ENCODE measurements at regions not wholly inside any gene's neighbourhood (a gene's known extent, or its start where the extent isn't known, plus 50 kb on each side); places are given as distances from the start of the nearest gene placed in this dataset.
"Not testable (repeated sequence)": the region's sequence is repeated elsewhere in the genome, so short reads cannot be mapped to it uniquely, and the experiment has no call there.

DNA sequence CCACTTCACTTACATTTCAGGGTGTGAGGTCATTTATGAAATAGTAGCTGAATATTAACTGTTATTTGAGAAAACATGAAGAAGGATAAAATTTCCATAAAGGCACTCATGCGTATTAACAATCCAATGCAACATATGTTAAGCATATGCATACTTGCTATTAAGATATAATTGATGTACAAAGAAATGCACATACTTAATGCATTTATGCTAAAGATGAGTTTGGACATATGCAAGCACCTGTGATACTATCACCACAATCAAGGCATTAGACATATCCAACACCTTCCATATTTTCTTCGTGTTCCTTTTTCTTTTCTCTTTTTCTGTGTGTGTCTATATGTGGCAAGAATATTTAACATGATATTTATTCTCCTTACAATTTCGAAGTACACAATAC is 464.8 kb upstream of the BRINP3 start:
- H3K9ac ChIP-seq (ENCODE audit: low read length in 2 of 2): no peak overlapping the region
- H3K27ac ChIP-seq (ENCODE audit: low read length): no peak overlapping the region
- H3K36me3 ChIP-seq (ENCODE audit: control insufficient read depth in 2 of 2, insufficient read depth in 2 of 2, low read length in 2 of 2): no peaks in the 10 kb centered on the region
- H3K4me1 ChIP-seq (ENCODE audit: control insufficient read depth, insufficient read depth, low read length): no peaks in the 10 kb centered on the region
- no peaks in the 10 kb centered on the region for H3K27me3 ChIP-seq (ENCODE audit: control insufficient read depth in 1 of 2, insufficient read depth in 2 of 2, low read length in 2 of 2)
- H3K4me3 ChIP-seq (ENCODE audit: low read length in 2 of 2): no peak overlapping the region
- H3K9me3 ChIP-seq (ENCODE audit: control insufficient read depth in 2 of 2, low read length in 2 of 2): no peaks in the 10 kb centered on the region

DNA sequence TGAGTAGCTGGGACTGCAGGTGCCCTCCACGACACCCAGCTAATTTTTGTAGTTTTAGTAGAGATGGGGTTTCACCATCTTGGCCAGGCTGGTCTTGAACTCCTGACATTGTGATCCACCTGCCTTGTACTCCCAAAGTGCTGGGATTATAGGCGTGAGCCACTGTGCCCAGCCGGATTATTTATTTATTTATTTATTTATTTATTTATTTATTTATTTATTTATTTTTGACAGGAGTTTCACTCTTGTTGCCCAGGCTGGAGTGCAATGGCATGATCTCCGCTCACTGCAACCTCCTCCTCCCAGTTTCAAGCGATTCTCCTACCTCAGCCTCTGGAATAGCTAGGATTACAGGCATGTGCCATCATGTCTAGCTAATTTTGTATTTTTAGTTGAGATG is 466.1 kb upstream of the BRINP3 start:
- H3K4me1 ChIP-seq (ENCODE audit: control insufficient read depth, insufficient read depth, low read length); H3K4me3 ChIP-seq (ENCODE audit: low read length in 2 of 2); H3K9me3 ChIP-seq (ENCODE audit: control insufficient read depth in 2 of 2, low read length in 2 of 2); H3K27ac ChIP-seq (ENCODE audit: low read length); H3K9ac ChIP-seq (ENCODE audit: low read length in 2 of 2); H3K27me3 ChIP-seq (ENCODE audit: control insufficient read depth in 1 of 2, insufficient read depth in 2 of 2, low read length in 2 of 2); H3K36me3 ChIP-seq (ENCODE audit: control insufficient read depth in 2 of 2, insufficient read depth in 2 of 2, low read length in 2 of 2): not testable (repeated sequence)

DNA sequence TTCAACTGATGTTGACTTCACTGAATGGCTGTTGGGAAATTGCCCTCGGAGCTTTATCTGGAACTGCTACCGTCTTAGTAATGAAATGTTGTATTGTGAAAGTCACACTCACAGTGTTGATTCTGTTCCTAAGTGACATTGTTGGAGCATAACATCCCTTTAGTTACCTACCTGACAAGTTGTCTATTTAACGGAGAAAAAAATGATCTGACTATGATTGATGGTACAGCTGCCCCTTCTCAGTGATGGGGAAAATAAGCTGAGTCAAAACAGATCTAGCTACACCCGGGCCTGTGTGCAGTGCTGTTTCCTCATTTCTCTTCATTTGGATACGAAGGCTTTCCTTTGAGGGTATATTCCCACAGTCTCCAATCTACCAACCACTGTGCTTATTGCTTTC is 472.3 kb upstream of the BRINP3 start:
- Histone ChIP-seq H3K27me3 (ENCODE audit: control insufficient read depth in 1 of 2, insufficient read depth in 2 of 2, low read length in 2 of 2) (no peaks in the 10 kb centered on the region), H3K9ac (ENCODE audit: low read length in 2 of 2) (peak overlapping the region; percentile 1 to 37), H3K4me1 (ENCODE audit: control insufficient read depth, insufficient read depth, low read length) (no peaks in the 10 kb centered on the region), H3K9me3 (ENCODE audit: control insufficient read depth in 2 of 2, low read length in 2 of 2) (no peaks in the 10 kb centered on the region), H3K27ac (ENCODE audit: low read length) (peak overlapping the region; percentile 69), H3K36me3 (ENCODE audit: control insufficient read depth in 2 of 2, insufficient read depth in 2 of 2, low read length in 2 of 2) (no peaks in the 10 kb centered on the region), H3K4me3 (ENCODE audit: low read length in 2 of 2) (peak overlapping the region; percentile 45 to 52)

DNA sequence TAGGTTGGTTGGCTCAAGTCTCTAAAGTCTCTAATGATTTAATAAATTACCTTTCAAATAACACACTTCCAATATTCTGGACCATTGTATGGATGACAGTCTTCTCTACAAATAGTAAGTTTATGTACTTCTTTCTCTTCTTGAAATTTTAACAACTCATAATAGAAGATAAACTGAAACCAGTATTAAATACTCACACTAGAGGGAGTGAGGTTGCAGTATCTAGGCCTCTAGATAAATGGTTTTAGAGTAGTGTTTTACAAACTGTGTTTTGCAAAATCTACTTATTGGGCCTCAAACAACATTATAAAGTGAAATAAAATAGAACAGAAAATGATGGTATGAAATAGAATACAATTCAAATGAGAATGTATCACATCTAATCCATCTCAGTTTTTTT is 479.9 kb upstream of the BRINP3 start:
- no peaks in the 10 kb centered on the region for H3K9me3 ChIP-seq (ENCODE audit: control insufficient read depth in 2 of 2, low read length in 2 of 2)
- no peaks in the 10 kb centered on the region for H3K36me3 ChIP-seq (ENCODE audit: control insufficient read depth in 2 of 2, insufficient read depth in 2 of 2, low read length in 2 of 2)
- H3K9ac ChIP-seq (ENCODE audit: low read length in 2 of 2): no peak overlapping the region
- H3K4me1 ChIP-seq (ENCODE audit: control insufficient read depth, insufficient read depth, low read length): no peaks in the 10 kb centered on the region
- no peaks in the 10 kb centered on the region for H3K27me3 ChIP-seq (ENCODE audit: control insufficient read depth in 1 of 2, insufficient read depth in 2 of 2, low read length in 2 of 2)
- H3K27ac ChIP-seq (ENCODE audit: low read length): no peak overlapping the region
- H3K4me3 ChIP-seq (ENCODE audit: low read length in 2 of 2): no peak overlapping the region

DNA sequence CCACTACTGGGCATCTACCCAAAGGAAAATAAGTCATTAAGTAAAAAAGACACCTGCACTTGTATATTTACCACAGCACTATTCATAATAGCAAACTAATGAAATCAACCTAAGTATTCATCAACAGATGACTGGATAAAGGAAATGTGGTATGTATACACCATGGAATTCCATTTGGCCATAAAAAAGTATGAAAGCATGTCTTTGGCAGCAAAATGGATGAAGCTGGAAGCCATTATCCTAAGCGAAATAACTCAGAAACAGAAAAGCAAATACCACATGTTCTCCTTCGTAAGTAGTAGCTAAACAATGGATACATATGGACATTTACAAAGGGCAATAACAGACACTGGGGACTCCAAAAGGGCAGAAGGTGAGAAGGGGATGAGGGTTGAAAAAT is 485.7 kb upstream of the BRINP3 start:
- H3K4me1 ChIP-seq (ENCODE audit: control insufficient read depth, insufficient read depth, low read length): no peaks in the 10 kb centered on the region
- no peak overlapping the region for H3K27ac ChIP-seq (ENCODE audit: low read length)
- H3K27me3 ChIP-seq (ENCODE audit: control insufficient read depth in 1 of 2, insufficient read depth in 2 of 2, low read length in 2 of 2): no peaks in the 10 kb centered on the region
- H3K9me3 ChIP-seq (ENCODE audit: control insufficient read depth in 2 of 2, low read length in 2 of 2): no peaks in the 10 kb centered on the region
- no peak overlapping the region for H3K4me3 ChIP-seq (ENCODE audit: low read length in 2 of 2)
- H3K36me3 ChIP-seq (ENCODE audit: control insufficient read depth in 2 of 2, insufficient read depth in 2 of 2, low read length in 2 of 2): no peaks in the 10 kb centered on the region
- no peak overlapping the region for H3K9ac ChIP-seq (ENCODE audit: low read length in 2 of 2)

DNA sequence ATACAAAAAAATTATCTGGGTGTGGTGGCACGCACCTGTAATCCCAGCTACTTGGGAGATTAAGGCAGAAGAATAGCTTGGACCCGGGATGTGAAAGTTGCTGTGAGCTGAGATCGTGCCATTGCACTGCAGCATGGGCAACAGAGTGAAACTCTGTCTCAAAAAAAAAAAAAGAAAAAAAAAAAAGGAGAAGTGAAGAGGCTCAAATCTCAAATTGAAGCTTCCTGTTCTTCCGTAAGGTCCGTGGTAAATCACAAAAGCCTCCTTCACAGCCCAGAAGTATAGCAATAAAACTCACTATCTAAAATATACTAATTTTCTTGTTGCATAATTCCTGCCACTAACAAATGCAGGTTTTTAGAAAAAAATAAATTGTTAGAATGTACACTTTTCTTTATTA is 498.2 kb upstream of the BRINP3 start:
- H3K4me1 ChIP-seq (ENCODE audit: control insufficient read depth, insufficient read depth, low read length): no peaks in the 10 kb centered on the region
- H3K9ac ChIP-seq (ENCODE audit: low read length in 2 of 2): no peak overlapping the region
- H3K9me3 ChIP-seq (ENCODE audit: control insufficient read depth in 2 of 2, low read length in 2 of 2): peaks cover 0 to 5% of the 10 kb centered on the region in 2 donors
- no peak overlapping the region for H3K4me3 ChIP-seq (ENCODE audit: low read length in 2 of 2)
- no peak overlapping the region for H3K27ac ChIP-seq (ENCODE audit: low read length)
- H3K36me3 ChIP-seq (ENCODE audit: control insufficient read depth in 2 of 2, insufficient read depth in 2 of 2, low read length in 2 of 2): no peaks in the 10 kb centered on the region
- no peaks in the 10 kb centered on the region for H3K27me3 ChIP-seq (ENCODE audit: control insufficient read depth in 1 of 2, insufficient read depth in 2 of 2, low read length in 2 of 2)

DNA sequence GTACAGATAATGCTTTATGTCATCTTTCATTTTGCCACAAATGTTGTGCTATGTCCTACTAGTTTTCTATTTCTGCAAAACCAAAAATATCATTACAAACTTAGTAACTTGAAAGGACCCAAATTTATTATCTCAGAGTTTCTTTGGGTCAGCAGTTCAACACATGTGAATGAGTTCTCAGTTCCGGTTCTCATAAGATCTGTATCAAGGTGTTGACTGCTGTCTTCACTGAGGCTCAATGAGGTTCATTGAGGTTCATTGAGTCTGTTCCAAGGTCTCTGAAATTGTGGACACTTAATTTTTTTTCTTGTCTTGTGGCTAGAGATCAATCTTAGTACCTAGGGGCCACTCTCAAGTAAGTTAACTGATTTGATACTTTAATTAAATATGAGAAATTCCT is 525.1 kb upstream of the BRINP3 start:
- no peaks in the 10 kb centered on the region for H3K9me3 ChIP-seq (ENCODE audit: control insufficient read depth in 2 of 2, low read length in 2 of 2)
- no peak overlapping the region for H3K4me3 ChIP-seq (ENCODE audit: low read length in 2 of 2)
- no peaks in the 10 kb centered on the region for H3K27me3 ChIP-seq (ENCODE audit: control insufficient read depth in 1 of 2, insufficient read depth in 2 of 2, low read length in 2 of 2)
- no peak overlapping the region for H3K27ac ChIP-seq (ENCODE audit: low read length)
- no peak overlapping the region for H3K9ac ChIP-seq (ENCODE audit: low read length in 2 of 2)
- H3K36me3 ChIP-seq (ENCODE audit: control insufficient read depth in 2 of 2, insufficient read depth in 2 of 2, low read length in 2 of 2): no peaks in the 10 kb centered on the region
- H3K4me1 ChIP-seq (ENCODE audit: control insufficient read depth, insufficient read depth, low read length): no peaks in the 10 kb centered on the region

DNA sequence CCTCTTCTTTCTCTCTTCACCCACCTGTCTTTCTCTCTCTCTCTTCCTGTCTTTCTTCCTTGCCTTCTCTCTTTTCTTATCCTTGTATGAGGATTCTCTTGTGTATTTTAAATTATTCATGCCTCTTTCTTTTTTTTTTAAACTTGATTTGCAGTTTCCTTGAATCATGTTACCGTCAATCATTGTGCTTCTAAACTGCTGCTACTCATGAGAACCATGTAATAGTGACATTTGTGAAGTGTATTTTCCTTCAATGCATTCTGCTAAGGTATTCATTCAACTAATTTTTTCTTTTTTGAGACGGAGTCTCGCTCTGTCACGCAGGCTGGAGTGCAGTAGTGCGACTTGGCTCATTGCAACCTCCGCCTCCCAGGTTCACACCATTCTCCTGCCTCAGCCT is 539.1 kb upstream of the BRINP3 start:
- Histone ChIP-seq H3K4me1 (ENCODE audit: control insufficient read depth, insufficient read depth, low read length) (no peaks in the 10 kb centered on the region), H3K9ac (ENCODE audit: low read length in 2 of 2) (no peak overlapping the region), H3K9me3 (ENCODE audit: control insufficient read depth in 2 of 2, low read length in 2 of 2) (no peaks in the 10 kb centered on the region), H3K27me3 (ENCODE audit: control insufficient read depth in 1 of 2, insufficient read depth in 2 of 2, low read length in 2 of 2) (no peaks in the 10 kb centered on the region), H3K27ac (ENCODE audit: low read length) (no peak overlapping the region), H3K36me3 (ENCODE audit: control insufficient read depth in 2 of 2, insufficient read depth in 2 of 2, low read length in 2 of 2) (no peaks in the 10 kb centered on the region), H3K4me3 (ENCODE audit: low read length in 2 of 2) (no peak overlapping the region)

DNA sequence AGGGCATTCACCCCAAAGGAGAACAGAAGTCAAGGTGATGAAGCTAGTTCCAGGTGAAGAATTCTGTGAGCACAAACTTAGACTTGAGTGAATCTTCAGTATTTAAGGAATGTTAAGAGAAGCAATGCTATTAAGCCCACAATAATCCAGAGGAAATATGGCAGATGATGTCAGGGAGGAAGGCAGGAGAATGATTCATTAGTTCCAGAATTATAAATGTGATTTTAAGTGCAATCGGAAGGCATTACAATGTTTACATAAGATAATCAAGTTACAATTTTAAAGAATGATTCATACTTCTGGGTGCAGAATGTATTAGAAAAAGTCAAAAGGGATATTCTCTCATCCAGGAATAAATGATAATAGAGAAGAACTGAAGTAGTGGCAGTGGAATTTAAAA is 545.2 kb upstream of the BRINP3 start:
- Histone ChIP-seq H3K4me1 (ENCODE audit: control insufficient read depth, insufficient read depth, low read length) (no peaks in the 10 kb centered on the region), H3K27me3 (ENCODE audit: control insufficient read depth in 1 of 2, insufficient read depth in 2 of 2, low read length in 2 of 2) (no peaks in the 10 kb centered on the region), H3K9ac (ENCODE audit: low read length in 2 of 2) (no peak overlapping the region), H3K27ac (ENCODE audit: low read length) (no peak overlapping the region), H3K9me3 (ENCODE audit: control insufficient read depth in 2 of 2, low read length in 2 of 2) (no peaks in the 10 kb centered on the region), H3K36me3 (ENCODE audit: control insufficient read depth in 2 of 2, insufficient read depth in 2 of 2, low read length in 2 of 2) (no peaks in the 10 kb centered on the region), H3K4me3 (ENCODE audit: low read length in 2 of 2) (no peak overlapping the region)

DNA sequence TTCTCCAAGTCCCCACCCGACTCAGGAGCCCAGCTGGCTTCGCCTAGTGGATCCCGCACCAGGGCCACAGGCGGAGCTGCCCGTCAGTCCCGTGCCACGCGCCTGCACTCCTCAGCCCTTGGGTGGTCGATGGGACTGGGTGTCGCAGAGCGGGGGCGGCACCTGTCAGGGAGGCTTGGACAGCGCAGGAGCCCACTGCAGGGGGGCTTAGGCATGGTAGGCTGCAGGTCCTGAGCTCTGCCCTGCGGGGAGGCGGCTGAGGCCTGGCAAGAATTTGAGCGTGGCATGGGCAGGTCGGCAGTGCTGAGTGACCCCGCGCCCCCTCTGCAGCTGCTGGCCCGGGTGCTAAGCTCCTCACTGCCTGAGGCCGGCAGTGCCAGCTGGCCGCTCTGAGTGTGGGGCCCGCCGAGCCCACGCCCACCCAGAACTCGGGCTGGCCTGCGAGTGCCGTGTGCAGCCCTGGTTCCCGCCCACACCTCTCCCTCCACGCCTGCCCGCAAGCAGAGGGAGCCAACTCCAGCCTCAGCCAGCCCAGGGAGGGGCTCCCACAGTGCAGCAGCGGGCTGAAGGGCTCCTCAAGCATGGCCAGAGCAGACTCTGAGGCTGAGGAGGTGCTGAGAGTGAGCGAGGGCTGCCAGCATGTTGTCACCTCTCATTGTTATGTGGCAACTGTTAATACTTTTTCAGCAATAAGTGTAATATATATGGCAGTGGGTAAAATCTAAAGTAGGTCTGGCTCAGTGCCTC is 548.4 kb upstream of the BRINP3 start:
- H3K27ac ChIP-seq (ENCODE audit: low read length): no peak overlapping the region
- H3K4me3 ChIP-seq (ENCODE audit: low read length in 2 of 2): no peak overlapping the region
- no peaks in the 10 kb centered on the region for H3K27me3 ChIP-seq (ENCODE audit: control insufficient read depth in 1 of 2, insufficient read depth in 2 of 2, low read length in 2 of 2)
- H3K4me1 ChIP-seq (ENCODE audit: control insufficient read depth, insufficient read depth, low read length): no peaks in the 10 kb centered on the region
- H3K9me3 ChIP-seq (ENCODE audit: control insufficient read depth in 2 of 2, low read length in 2 of 2): no peaks in the 10 kb centered on the region
- H3K9ac ChIP-seq (ENCODE audit: low read length in 2 of 2): no peak overlapping the region
- no peaks in the 10 kb centered on the region for H3K36me3 ChIP-seq (ENCODE audit: control insufficient read depth in 2 of 2, insufficient read depth in 2 of 2, low read length in 2 of 2)

DNA sequence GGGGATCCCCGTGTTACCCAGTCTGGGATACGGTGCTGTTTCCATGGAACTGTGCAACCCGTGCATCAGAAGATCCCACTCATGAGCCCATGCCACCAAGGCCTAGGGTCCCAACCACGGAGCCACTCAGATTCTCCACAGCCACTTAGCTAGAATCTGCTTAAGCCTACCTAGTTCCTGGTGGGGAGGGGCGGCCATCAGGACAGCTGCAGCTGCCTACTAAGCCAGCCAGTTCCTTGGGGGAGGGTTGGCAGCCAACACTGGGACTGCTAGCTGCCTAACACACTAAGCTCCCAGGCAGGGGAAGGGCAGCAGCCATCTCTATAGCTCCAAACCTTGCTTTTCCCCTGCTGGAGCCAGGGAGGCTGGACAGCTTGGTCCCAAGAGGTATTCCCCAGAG is 549.2 kb upstream of the BRINP3 start:
- Histone ChIP-seq H3K9ac (ENCODE audit: low read length in 2 of 2) (no peak overlapping the region), H3K27me3 (ENCODE audit: control insufficient read depth in 1 of 2, insufficient read depth in 2 of 2, low read length in 2 of 2) (no peaks in the 10 kb centered on the region), H3K9me3 (ENCODE audit: control insufficient read depth in 2 of 2, low read length in 2 of 2) (no peaks in the 10 kb centered on the region), H3K36me3 (ENCODE audit: control insufficient read depth in 2 of 2, insufficient read depth in 2 of 2, low read length in 2 of 2) (no peaks in the 10 kb centered on the region), H3K27ac (ENCODE audit: low read length) (no peak overlapping the region), H3K4me1 (ENCODE audit: control insufficient read depth, insufficient read depth, low read length) (no peaks in the 10 kb centered on the region), H3K4me3 (ENCODE audit: low read length in 2 of 2) (no peak overlapping the region)

Data from stomach smooth muscle (tissue), 2 donors.